T-helper 2 cell treated with Interferon-gamma antibody and Interleukin-4, amounts not matched to agents 5 μg/mL and 100 μg/mL, for 36 hours (primary cell): ENCODE measurements at regions not wholly inside any gene's neighbourhood (a gene's known extent, or its start where the extent isn't known, plus 50 kb on each side); places are given as distances from the start of the nearest gene placed in this dataset.

Source experiments
- DNase-seq: peaks from one replicate; pipeline ENCODE4 v3.0.0; 2021; ENCODE audit warnings: low spot score
- H3K27ac Mint-ChIP-seq: one replicate; pipeline ENCODE4 v1.8.0; 2021; ENCODE audit warnings: mild to moderate bottlenecking, mixed read lengths
- H3K27me3 Mint-ChIP-seq: one replicate; pipeline ENCODE4 v1.8.0; 2021; ENCODE audit warnings: low read depth, mixed read lengths
- H3K36me3 Mint-ChIP-seq: one replicate; pipeline ENCODE4 v1.8.0; 2021; ENCODE audit warnings: low read depth, mixed read lengths
- H3K4me1 Mint-ChIP-seq: one replicate; pipeline ENCODE4 v1.8.0; 2021; ENCODE audit warnings: low read depth, mixed read lengths
- H3K4me3 Mint-ChIP-seq: one replicate; pipeline ENCODE4 v1.8.0; 2022; ENCODE audit warnings: mild to moderate bottlenecking, moderate library complexity, mixed read lengths
- H3K9me3 Mint-ChIP-seq: one replicate; pipeline ENCODE4 v1.8.0; 2021; ENCODE audit warnings: mixed read lengths

DNA sequence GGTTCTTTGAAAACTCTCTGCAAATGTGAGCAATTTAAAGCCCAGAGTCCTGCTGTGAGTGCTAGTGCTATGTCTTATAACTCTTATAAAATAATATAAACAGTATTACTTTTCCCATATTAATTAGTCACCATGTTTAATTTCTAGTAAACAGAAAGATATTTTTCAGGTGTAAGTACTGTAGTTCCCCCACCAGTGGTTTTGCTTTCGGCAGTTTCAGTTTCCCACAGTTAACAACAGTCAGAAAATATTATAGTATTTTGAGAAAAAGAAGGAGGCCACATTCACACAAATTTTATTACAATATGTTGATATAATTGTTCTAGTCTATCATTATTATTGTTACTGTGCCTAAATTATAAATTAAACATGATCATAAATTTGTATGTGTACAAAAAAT lies 800.5 kb downstream of the LRFN5 start:
- H3K27ac Mint-ChIP-seq: no peak overlapping the region
- no peaks in the 10 kb centered on the region for H3K36me3 Mint-ChIP-seq
- no peak overlapping the region for H3K4me3 Mint-ChIP-seq
- peaks cover 27% of the 10 kb centered on the region for H3K9me3 Mint-ChIP-seq
- no peaks in the 10 kb centered on the region for H3K27me3 Mint-ChIP-seq
- no peak for DNase-seq
- no peaks in the 10 kb centered on the region for H3K4me1 Mint-ChIP-seq

DNA sequence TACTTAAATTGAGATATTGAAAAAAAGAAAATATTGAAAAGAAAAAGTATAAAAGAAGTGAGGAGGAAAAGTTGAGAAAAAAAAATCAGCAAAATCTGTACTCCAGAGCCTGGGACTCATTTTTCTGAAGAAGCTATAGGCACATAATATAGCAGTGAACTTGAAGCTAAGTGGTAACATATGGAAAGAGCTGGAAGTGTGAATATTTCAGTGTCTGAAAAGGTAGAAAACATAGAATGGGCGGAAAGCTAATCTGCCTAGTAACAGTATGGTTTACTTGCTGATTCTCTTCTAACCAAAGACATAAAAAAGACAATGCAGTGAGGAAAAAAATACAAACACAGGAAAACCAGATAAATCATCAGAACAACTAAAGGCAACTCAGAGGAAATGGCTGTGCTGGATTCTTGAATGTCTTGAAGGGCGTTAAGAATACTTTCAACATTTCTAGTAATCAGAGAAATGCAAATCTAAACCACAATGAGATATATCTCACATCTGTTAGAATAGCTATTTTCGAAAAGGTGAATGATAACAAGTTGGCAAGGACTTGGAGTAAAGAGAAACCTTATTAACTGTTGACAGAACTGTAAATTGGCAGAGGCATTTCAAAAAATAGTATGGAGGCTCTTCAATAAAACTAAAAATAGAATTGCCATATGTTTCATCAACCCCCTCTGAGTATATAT lies 784.6 kb downstream of the LRFN5 start:
- H3K27me3 Mint-ChIP-seq: no peaks in the 10 kb centered on the region
- DNase-seq: no peak
- no peak overlapping the region for H3K4me3 Mint-ChIP-seq
- no peaks in the 10 kb centered on the region for H3K36me3 Mint-ChIP-seq
- peaks cover 26% of the 10 kb centered on the region for H3K9me3 Mint-ChIP-seq
- H3K27ac Mint-ChIP-seq: no peak overlapping the region
- H3K4me1 Mint-ChIP-seq: no peaks in the 10 kb centered on the region

DNA sequence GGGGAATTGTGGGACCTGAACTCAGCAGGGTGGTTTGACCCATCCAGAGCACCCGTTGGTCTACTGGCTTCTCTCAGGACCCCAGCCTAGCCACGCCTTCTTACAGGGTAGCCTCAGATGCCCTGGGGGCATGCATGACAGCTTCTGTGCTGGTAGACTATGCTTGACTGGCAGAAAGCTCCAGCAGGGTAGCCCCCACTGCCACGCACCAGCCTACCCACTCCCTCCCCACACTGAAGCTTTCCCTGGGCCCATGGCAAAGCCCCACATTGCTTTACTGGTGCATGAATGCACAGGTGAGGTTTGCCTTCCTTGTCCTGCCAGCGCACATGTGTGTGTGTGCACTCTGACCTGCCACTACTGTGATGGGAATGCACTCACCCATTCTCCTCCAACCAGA lies 772.2 kb downstream of the LRFN5 start:
- Mint-ChIP-seq H3K27me3 (no peaks in the 10 kb centered on the region), H3K27ac (no peak overlapping the region), H3K9me3 (peaks cover 18% of the 10 kb centered on the region), H3K4me1 (no peaks in the 10 kb centered on the region), H3K36me3 (no peaks in the 10 kb centered on the region), H3K4me3 (no peak overlapping the region)
- no peak for DNase-seq

DNA sequence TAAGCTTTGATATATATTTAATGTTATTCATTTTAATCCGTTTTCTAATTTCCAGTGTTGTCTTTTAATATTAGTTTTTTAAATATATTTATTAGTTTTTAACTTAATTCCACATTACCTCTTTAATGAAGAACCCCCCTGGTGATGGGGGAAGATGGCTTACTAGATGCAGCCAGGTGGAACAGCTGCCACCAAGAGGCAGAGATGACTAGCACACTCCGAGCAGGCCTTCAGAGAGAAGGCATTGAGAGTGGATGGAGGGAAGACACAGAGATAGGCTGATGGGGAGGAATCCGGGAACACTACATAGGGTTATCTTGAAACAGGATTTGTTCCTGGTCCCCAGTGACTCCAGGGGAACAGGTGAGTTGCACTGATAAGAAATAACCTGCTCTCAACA lies 771.6 kb downstream of the LRFN5 start:
- Mint-ChIP-seq H3K27me3 (no peaks in the 10 kb centered on the region), H3K9me3 (peaks cover 24% of the 10 kb centered on the region), H3K36me3 (no peaks in the 10 kb centered on the region), H3K27ac (no peak overlapping the region), H3K4me3 (no peak overlapping the region), H3K4me1 (no peaks in the 10 kb centered on the region)
- no peak for DNase-seq

DNA sequence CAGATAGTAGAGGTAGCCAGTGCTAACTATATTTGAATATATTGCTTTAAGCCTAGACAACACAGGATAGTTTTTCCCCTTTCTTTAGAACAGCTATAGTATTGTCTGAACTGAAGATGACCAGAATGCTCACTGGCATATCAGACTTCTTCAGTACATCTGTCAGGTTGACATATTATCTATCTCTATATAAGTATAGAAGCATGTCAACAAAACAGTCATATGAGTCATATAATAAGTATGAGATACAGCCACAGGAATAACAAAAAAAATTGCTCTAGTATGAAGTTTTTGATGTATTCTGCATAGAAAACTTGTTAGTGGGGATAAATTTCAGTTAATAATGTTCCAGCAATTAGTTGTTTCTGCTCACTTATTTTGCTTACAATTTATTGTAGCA lies 767.7 kb downstream of the LRFN5 start:
- Mint-ChIP-seq H3K9me3 (peaks cover 22% of the 10 kb centered on the region), H3K4me1 (no peaks in the 10 kb centered on the region), H3K27ac (no peak overlapping the region), H3K36me3 (no peaks in the 10 kb centered on the region), H3K27me3 (no peaks in the 10 kb centered on the region), H3K4me3 (no peak overlapping the region)
- no peak for DNase-seq

DNA sequence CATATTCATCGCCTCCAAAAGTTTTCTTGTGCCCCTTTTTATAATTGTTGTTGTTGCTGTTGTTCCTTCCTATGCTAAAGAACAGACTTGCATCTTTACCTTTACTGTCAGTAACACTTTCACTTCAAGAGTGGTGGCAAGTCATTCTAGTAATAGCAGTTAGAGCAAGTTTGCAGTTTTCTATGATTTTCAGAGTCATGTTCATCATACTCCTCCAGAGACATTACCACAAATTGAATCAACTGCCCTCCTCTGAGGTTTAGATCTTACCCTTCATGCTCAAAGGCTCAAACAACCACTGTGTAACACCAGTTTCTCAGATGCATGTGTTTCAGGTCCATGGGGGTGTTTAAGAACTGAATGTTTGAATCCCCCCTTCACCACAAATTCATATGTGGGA lies 763.4 kb downstream of the LRFN5 start:
- Mint-ChIP-seq H3K27me3 (no peaks in the 10 kb centered on the region), H3K4me1 (no peaks in the 10 kb centered on the region), H3K36me3 (no peaks in the 10 kb centered on the region), H3K9me3 (peaks cover 26% of the 10 kb centered on the region), H3K4me3 (no peak overlapping the region), H3K27ac (no peak overlapping the region)
- DNase-seq: no peak

DNA sequence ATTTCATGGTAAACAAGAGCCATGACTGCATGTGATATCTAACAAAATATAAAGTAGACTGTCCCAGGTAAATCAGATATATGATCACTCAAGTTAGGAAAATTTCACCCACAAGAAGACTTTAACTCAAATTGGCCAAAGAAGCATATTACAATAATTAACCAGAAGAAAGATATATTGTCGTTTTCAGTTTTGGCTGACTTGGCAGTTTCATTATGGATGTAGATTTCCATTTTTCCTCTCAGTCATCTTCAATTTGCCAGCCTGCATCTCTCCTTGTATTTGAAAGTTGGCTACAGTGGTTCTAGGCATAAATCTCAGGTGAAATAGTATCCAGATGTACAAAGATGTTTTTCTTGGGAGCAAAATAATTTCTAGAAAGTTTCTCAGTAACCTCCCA lies 761.6 kb downstream of the LRFN5 start:
- H3K27ac Mint-ChIP-seq: no peak overlapping the region
- H3K36me3 Mint-ChIP-seq: no peaks in the 10 kb centered on the region
- no peaks in the 10 kb centered on the region for H3K27me3 Mint-ChIP-seq
- no peak overlapping the region for H3K4me3 Mint-ChIP-seq
- no peak for DNase-seq
- H3K4me1 Mint-ChIP-seq: no peaks in the 10 kb centered on the region
- H3K9me3 Mint-ChIP-seq: peaks cover 29% of the 10 kb centered on the region

DNA sequence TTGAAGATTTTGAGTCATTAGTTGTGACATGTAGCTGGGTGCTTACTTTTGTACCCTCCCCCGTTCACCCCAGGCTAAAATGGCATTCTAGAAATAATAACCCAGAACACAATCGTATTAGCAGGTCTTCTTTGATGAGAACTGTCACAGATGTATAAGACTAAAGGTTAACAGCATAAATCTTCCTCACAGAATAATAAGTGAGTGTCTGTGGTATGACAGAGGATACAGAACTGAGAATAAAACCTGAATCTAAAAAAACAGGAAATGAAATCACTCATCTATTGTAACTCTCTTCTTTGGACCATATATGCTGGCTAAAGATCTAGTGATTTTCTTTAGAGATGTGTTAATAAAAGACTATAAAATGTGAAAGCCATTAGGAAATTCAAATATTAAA lies 746.6 kb downstream of the LRFN5 start:
- Mint-ChIP-seq H3K4me3 (no peak overlapping the region), H3K9me3 (peaks cover 24% of the 10 kb centered on the region), H3K4me1 (no peaks in the 10 kb centered on the region), H3K27me3 (no peaks in the 10 kb centered on the region), H3K36me3 (no peaks in the 10 kb centered on the region), H3K27ac (no peak overlapping the region)
- DNase-seq: no peak

DNA sequence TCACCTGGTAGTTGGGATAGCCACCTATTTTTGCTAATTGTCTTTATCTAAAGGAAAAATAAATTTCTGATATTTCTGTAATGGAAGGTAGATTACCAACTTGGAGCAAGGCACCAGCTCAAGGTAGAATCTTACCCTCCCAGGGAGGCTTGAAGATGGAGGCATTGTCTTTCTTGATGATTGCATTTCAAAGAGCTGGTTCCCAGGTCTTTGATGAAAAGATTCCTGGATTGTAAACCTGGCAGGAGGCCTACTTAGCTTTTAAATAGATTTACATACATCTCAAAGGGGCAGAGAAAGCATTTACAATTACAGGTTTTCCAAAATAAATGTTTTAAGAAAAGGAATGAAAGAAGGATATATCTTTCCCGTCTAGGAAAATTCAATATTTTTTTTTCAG lies 729.2 kb downstream of the LRFN5 start:
- H3K4me3 Mint-ChIP-seq: no peak overlapping the region

DNA sequence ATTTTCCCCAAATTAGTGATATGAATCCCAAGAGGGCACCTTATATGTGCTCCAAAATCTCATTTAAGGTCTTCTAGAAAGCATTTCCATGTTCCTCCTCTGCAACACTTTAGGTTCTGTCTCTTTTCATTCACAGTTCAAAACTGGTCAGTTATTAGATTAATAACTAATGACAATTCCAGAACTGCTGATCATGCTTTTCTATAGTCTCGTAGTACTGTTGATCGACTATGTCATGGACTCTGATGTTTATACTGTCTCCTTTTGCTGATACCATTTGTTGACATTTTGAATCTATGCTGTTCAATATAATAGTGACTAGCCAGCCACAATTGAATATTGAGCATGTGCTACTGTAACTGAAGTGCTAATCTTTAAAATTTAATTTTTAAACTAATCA lies 728.3 kb downstream of the LRFN5 start:
- H3K36me3 Mint-ChIP-seq: no peaks in the 10 kb centered on the region
- no peak overlapping the region for H3K27ac Mint-ChIP-seq
- H3K9me3 Mint-ChIP-seq: peaks cover 17% of the 10 kb centered on the region
- no peaks in the 10 kb centered on the region for H3K4me1 Mint-ChIP-seq
- DNase-seq: no peak
- no peaks in the 10 kb centered on the region for H3K27me3 Mint-ChIP-seq
- H3K4me3 Mint-ChIP-seq: no peak overlapping the region

More for the DNA sequence above, 729.2 kb downstream of the LRFN5 start:
- Mint-ChIP-seq H3K27ac (no peak overlapping the region), H3K9me3 (peaks cover 20% of the 10 kb centered on the region), H3K36me3 (no peaks in the 10 kb centered on the region), H3K4me1 (no peaks in the 10 kb centered on the region), H3K27me3 (no peaks in the 10 kb centered on the region)
- DNase-seq: no peak

DNA sequence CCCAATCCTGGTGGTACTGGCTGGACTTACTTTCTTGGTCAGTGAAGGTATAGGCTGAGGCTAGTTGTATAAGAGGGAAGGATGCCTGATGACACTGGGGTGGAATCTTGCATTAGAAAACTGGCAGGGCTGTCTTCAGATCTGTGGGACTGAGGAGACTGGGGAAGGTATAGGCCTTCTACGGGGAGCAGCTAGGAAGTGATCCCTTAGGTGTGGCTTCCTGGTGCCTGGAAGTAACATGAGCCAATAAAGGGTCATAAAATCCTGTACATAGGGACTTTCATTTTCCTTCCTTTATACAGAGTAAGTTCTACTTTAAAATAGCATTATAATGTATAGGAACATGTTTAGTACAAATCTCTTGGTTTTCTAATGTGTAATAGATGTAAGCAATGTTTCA lies 716.8 kb downstream of the LRFN5 start:
- H3K9me3 Mint-ChIP-seq: peaks cover 39% of the 10 kb centered on the region
- no peaks in the 10 kb centered on the region for H3K27me3 Mint-ChIP-seq
- H3K4me1 Mint-ChIP-seq: no peaks in the 10 kb centered on the region
- no peak for DNase-seq
- H3K36me3 Mint-ChIP-seq: no peaks in the 10 kb centered on the region
- H3K27ac Mint-ChIP-seq: no peak overlapping the region
- no peak overlapping the region for H3K4me3 Mint-ChIP-seq

DNA sequence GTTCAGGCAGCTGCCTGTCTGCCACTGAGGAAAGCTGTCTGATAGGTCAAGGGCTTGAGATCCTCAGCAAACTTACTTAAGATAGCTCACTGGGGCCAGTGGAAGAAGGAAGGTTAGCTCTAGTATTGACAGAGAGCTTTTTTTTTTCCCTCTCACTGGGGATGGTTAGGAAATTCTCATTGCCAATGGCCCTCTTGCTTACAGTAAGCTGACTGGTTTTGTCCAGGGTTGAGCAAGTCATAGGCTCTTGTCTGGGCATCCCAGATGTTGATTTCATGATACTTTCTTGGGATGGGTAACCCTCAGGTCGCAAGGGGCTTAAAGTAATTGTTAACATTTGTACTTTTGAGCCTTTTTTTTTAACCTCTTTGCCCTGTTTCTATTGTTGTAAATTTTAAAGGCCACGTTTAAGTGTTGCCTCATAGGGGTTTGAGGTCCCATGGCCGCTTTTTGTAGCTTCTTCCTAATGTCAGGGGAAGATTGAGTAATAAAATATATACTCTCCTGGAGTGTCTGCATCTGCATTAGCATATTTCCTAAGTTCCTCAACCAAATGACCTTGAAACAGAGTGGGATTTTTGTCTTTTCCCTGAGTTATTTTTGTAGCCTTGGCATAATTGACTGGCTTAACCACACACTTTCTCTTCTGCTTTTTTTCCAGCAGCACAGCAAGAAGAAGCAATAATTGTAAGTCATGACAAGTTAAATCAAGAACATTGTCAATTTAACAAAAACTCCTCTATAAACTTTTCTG lies 716.0 kb downstream of the LRFN5 start:
- Mint-ChIP-seq H3K27me3 (no peaks in the 10 kb centered on the region), H3K4me3 (no peak overlapping the region), H3K27ac (no peak overlapping the region), H3K9me3 (peaks cover 39% of the 10 kb centered on the region), H3K36me3 (no peaks in the 10 kb centered on the region), H3K4me1 (no peaks in the 10 kb centered on the region)
- DNase-seq: no peak

DNA sequence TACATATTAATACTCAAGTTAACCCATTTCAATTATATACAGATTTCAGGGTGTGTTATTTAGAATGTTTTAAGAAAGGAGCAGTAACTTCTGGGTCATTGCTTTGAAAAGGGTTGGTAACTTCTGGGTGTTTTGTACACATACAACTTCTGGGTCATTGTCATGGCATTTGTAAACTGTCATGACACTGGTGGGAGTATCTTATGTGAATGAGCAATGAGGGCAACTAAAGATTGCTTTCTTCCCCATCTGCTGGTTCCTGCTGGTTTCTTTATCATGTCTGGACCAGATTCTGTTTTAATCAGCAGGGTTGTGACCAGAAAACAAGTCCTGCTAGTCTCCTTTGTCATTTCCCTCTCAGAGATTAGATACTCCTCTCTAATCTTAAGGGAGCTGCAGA lies 713.3 kb downstream of the LRFN5 start:
- no peak for DNase-seq
- Mint-ChIP-seq H3K27me3 (no peaks in the 10 kb centered on the region), H3K4me1 (no peaks in the 10 kb centered on the region), H3K4me3 (no peak overlapping the region), H3K36me3 (no peaks in the 10 kb centered on the region), H3K9me3 (peaks cover 37% of the 10 kb centered on the region), H3K27ac (no peak overlapping the region)

DNA sequence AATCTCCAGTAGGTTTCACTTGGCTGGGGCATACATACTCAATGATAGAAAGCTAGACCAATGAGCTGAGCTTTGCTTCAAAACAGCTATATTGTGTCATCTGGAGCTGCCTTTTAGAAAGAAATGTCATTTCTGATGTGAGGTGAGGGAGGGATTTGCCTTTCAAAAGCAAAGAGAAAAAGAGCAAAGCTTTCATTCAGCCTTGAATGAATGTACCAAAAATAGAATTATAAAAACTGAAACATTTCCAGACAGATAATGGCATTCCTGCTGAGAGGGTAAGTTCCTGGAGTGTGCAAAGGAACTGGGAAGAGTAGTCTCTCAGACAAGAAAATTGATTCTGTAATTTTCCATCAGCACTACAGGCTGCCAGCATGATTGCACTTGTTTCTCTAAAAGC lies 710.0 kb downstream of the LRFN5 start:
- H3K4me3 Mint-ChIP-seq: no peak overlapping the region
- H3K27me3 Mint-ChIP-seq: no peaks in the 10 kb centered on the region
- H3K4me1 Mint-ChIP-seq: no peaks in the 10 kb centered on the region
- no peak for DNase-seq
- no peaks in the 10 kb centered on the region for H3K36me3 Mint-ChIP-seq
- peaks cover 36% of the 10 kb centered on the region for H3K9me3 Mint-ChIP-seq
- no peak overlapping the region for H3K27ac Mint-ChIP-seq

DNA sequence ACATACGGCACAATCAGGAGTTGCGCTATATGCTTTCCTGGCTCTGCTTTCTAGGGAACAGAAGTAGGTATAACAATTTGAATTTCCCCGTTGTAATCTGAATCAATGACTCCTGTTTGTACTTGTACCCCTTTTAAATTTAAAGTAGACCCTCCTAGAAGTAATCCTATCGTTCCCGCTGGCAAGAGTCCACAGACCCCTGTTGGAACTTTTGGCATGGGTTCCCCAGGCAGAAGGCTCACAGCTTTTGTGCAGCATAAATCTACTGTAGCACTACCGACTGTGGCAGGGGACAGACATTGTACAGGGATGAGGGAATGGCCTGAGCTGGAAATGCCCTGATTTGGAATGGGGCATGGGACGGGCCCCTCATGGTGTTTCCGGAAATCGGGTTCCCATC lies 705.2 kb downstream of the LRFN5 start:
- H3K36me3 Mint-ChIP-seq: no peaks in the 10 kb centered on the region
- no peak for DNase-seq
- H3K27me3 Mint-ChIP-seq: no peaks in the 10 kb centered on the region
- H3K27ac Mint-ChIP-seq: no peak overlapping the region
- H3K4me1 Mint-ChIP-seq: no peaks in the 10 kb centered on the region
- H3K9me3 Mint-ChIP-seq: peaks cover 60% of the 10 kb centered on the region
- H3K4me3 Mint-ChIP-seq: no peak overlapping the region
